Transverse colon (tissue), 4 donors: ENCODE measurements at regions not wholly inside any gene's neighbourhood (a gene's known extent, or its start where the extent isn't known, plus 50 kb on each side); places are given as distances from the start of the nearest gene placed in this dataset.

Experiments
- CTCF ChIP-seq, 5 experiments: fragments of 200-600 bp in 3 of 5; fragments of 450-650 bp in 2 of 5; sonication (generic) in 3 of 5; IDR thresholded peaks; 1 replicate in 2 of 5; 2 replicates in 3 of 5; pipeline ENCODE4 v1.5.1; 2016 to 2017; ENCODE audit warnings: antibody characterized with exemption in 5 of 5, inconsistent platforms in 3 of 5, mild to moderate bottlenecking in 2 of 5, moderate library complexity in 1 of 5
- EP300 ChIP-seq: sonication (generic); formaldehyde crosslinking; IDR thresholded peaks from one replicate; pipeline ENCODE4 v1.6.1; 2017; ENCODE audit warnings: antibody characterized with exemption, low read depth
- POLR2A ChIP-seq: fragments of 450-650 bp; IDR thresholded peaks from one replicate; pipeline ENCODE4 v1.6.1; 2016; ENCODE audit warnings: antibody characterized with exemption, mild to moderate bottlenecking, moderate library complexity
- POLR2AphosphoS5 ChIP-seq, 3 donors: sonication (generic); formaldehyde crosslinking; IDR thresholded peaks; one replicate each; pipeline ENCODE4 v1.6.1; 2016; ENCODE audit warnings: antibody characterized with exemption in 3 of 3

- TF ChIP-seq CTCF (IDR thresholded peaks at IDR 0.05): no peak
- TF ChIP-seq POLR2AphosphoS5 (IDR thresholded peaks at IDR 0.05): no peak
- no peak for TF ChIP-seq EP300
- no peak for TF ChIP-seq POLR2A
Observed at GRCh38 chr4:124266721-124267120, 445.8 kb downstream of the ANKRD50 start.
